ENCODE measurements at regions not wholly inside any gene's neighbourhood (a gene's known extent, or its start where the extent isn't known, plus 50 kb on each side); places are given as distances from the start of the nearest gene placed in this dataset.

DNA sequence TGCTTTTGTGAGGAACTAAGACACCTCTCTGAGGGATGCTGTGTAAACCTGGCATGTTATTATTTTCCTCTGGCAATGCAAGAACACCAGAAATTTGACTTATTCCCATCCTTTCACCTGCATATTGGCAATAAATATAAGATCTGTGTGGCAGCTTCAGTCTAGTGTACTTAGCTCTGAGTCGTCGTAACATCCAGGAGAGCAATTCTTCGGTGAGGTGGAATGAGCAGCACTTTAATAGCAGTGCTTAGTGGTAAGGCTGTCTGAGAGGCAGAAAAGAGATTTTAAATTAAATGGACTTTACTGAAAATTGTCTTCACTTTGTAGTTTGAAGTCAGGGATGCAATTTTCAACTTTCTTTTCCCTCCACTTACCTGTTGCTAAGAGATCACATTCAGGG, 344.9 kb downstream of the PCDH7 start:
- Histone ChIP-seq H3K36me3 (no peaks in the 10 kb centered on the region), H3K4me3 (no peak overlapping the region), H3K27me3 (no peaks in the 10 kb centered on the region), H3K27ac (no peak overlapping the region), H3K4me1 (peaks cover 0 to 4% (median 0%) of the 10 kb centered on the region in 4 donors), H3K9me3 (no peaks in the 10 kb centered on the region)
- TF ChIP-seq, protein P1, sequence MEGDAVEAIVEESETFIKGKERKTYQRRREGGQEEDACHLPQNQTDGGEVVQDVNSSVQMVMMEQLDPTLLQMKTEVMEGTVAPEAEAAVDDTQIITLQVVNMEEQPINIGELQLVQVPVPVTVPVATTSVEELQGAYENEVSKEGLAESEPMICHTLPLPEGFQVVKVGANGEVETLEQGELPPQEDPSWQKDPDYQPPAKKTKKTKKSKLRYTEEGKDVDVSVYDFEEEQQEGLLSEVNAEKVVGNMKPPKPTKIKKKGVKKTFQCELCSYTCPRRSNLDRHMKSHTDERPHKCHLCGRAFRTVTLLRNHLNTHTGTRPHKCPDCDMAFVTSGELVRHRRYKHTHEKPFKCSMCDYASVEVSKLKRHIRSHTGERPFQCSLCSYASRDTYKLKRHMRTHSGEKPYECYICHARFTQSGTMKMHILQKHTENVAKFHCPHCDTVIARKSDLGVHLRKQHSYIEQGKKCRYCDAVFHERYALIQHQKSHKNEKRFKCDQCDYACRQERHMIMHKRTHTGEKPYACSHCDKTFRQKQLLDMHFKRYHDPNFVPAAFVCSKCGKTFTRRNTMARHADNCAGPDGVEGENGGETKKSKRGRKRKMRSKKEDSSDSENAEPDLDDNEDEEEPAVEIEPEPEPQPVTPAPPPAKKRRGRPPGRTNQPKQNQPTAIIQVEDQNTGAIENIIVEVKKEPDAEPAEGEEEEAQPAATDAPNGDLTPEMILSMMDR (IDR thresholded peaks at IDR 0.05) = no peak
- TF ChIP-seq POLR2AphosphoS5 (IDR thresholded peaks at IDR 0.05) (no peak), POLR2A (IDR thresholded peaks at IDR 0.05) (no peak), EP300 (IDR thresholded peaks at IDR 0.05) (no peak)
- 92 to 99% (median 95%) methylated on average over 3 of the region's 3 CpGs for WGBS, 5 donors
- DNase-seq = no peak
- intact Hi-C loops (cut with DNase I; ENCODE audit: low total_unique reads) = no loop called here

DNA sequence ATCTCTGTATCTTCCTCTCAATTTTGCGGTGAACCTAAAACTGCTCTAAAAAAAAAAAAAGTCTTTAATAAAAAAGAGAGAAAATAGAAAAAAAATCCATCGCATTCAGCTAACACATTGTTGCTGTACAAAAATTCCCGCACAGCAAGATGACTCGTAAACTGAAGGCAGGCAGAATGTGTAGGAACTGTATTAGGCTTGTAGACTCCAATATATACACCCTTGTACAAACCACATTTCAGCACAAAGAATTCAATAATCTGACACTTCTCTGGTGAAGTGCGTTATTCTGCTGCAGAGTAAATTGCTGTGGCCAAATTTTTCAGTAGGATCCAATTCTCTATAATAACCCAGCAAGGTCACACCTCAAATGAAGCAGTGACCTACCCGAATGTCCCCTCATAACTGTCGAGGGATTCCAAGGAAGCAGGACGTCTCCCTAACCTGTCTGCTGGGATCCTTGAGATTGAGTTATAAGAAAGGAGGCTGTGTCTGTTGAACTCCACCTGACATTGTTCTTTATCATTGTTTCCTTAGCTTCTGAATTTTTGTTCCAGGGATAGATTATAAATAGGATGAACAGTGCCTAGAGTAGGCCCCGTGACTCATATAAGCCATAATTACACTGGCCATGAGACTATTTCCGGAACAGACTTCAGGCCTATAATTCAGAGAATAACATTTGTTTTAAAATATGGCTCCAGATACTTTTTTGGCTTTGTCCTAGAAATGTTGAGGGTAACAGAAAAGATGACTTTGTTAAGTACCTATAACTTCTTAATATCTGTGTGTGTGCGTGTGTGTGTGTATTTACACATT, 348.3 kb downstream of the PCDH7 start:
- Histone ChIP-seq H3K4me3 (no peak overlapping the region), H3K27me3 (no peaks in the 10 kb centered on the region), H3K9me3 (no peaks in the 10 kb centered on the region), H3K27ac (no peak overlapping the region), H3K36me3 (no peaks in the 10 kb centered on the region), H3K4me1 (no peaks in the 10 kb centered on the region)
- intact Hi-C loops (cut with DNase I; ENCODE audit: low total_unique reads) = no loop called here
- DNase-seq = no peak
- TF ChIP-seq POLR2A (IDR thresholded peaks at IDR 0.05) (no peak), EP300 (IDR thresholded peaks at IDR 0.05) (no peak), POLR2AphosphoS5 (IDR thresholded peaks at IDR 0.05) (no peak)
- TF ChIP-seq, protein P1 (IDR thresholded peaks at IDR 0.05) = no peak
- WGBS, 5 donors = 83 to 87% (median 86%) methylated on average over 11 of the region's 11 CpGs

DNA sequence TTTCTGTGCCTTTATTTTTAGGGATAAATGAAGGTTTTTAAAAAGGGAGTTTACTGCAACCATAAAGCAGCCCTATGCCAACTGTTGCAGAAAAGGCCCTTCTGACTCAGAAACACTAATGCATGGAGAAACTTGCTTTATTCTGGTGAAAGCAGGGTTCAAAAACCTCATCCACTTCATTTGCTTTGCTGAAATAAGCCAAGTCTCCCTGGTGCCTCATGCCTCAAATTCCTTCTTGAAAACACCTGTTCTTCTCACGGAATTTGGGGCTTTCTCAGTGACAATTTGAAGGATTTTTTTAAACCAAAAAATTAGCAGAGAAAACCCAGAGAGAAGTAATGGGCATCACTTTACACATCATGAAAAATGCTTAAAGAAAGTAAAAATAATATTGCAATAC, 349.0 kb downstream of the PCDH7 start:
- no peak overlapping the region for H3K4me3 ChIP-seq
- H3K9me3 ChIP-seq = no peaks in the 10 kb centered on the region
- no peaks in the 10 kb centered on the region for H3K36me3 ChIP-seq
- TF ChIP-seq, protein P1 (IDR thresholded peaks at IDR 0.05) = no peak
- intact Hi-C loops (cut with DNase I; ENCODE audit: low total_unique reads) = no loop called here
- H3K27me3 ChIP-seq = no peaks in the 10 kb centered on the region
- no peak overlapping the region for H3K27ac ChIP-seq
- no peaks in the 10 kb centered on the region for H3K4me1 ChIP-seq
- DNase-seq = no peak
- 65 to 93% (median 89%) methylated on average over 1 of the region's 1 CpG for WGBS, 5 donors

DNA sequence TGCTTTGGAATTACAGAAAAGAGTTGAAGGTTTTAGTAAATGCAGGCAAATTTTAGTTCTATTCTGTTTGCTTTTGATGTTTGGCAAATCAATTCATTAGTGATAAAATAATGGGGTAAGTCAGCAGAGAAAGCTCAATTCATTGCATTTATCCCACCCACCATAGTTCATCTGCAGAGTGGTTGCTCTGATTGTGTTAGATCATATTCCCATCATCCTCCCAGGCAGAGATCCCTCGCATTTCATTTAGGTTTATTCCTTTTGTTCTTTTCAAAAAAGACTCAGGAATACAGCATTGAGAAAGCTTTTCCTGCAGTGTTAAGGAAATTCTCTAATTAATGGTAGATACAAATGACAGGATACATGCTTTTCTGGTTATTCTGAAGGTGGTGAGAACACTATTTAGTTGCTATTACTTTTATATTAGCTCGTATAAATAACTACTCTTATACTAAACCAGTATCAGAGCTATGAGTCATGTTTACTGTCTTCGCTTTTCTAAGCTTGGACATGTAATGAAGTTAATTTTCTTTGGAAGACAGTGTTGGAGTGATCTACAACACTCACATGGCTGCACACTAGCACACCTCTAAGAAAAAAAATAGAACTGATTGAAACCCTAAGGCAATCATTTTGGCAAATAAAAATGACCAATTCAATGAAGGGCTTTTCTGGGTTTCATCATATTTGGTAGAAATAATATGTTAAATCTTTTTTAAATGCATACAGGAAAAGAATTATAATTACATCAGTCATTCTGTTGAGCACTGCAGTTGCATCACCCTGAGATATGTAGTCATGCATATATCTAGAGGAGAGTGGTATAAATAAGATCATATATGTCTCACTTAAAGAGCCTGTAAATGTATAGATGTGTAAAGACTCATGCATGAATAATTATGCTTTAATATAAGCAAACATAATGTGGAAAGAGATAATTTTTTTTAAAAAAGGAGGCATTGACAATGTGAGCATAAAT, 351.6 kb downstream of the PCDH7 start:
- no peak for DNase-seq
- H3K4me3 ChIP-seq = no peak overlapping the region
- no peak overlapping the region for H3K27ac ChIP-seq
- no peaks in the 10 kb centered on the region for H3K36me3 ChIP-seq
- no peaks in the 10 kb centered on the region for H3K27me3 ChIP-seq
- no peaks in the 10 kb centered on the region for H3K4me1 ChIP-seq
- intact Hi-C loops (cut with DNase I; ENCODE audit: low total_unique reads) = no loop called here
- TF ChIP-seq, protein P1 (IDR thresholded peaks at IDR 0.05) = no peak
- TF ChIP-seq POLR2A (IDR thresholded peaks at IDR 0.05) = no peak
- TF ChIP-seq POLR2AphosphoS5 (IDR thresholded peaks at IDR 0.05) = no peak
- no peak for TF ChIP-seq EP300 (IDR thresholded peaks at IDR 0.05)
- no peaks in the 10 kb centered on the region for H3K9me3 ChIP-seq
- WGBS, 5 donors = 66 to 84% (median 80%) methylated on average over 3 of the region's 3 CpGs

All from stomach (tissue), 8 donors.